Keratinocyte (primary cell): ENCODE measurements at regions not wholly inside any gene's neighbourhood (a gene's known extent, or its start where the extent isn't known, plus 50 kb on each side); places are given as distances from the start of the nearest gene placed in this dataset.

ENCODE experiments used
- DNase-seq: peaks from one replicate; pipeline ENCODE4 v3.0.0-alpha.2; 2011; ENCODE audit warnings: low read depth, missing footprints, low spot score
- FAIRE-seq: peaks from 2 replicates; lab custom pipeline; 2011; peaks lifted over from hg19 to GRCh38; lab: Jason Lieb, UNC
- H2AFZ ChIP-seq: 2 replicates; pipeline ENCODE4 v1.6.0; 2012; ENCODE audit warnings: low read length, control low read depth, inconsistent platforms; ENCODE audit not compliant: control insufficient read depth
- H3K27ac ChIP-seq: 2 replicates; pipeline ENCODE4 v1.5.1; 2011; ENCODE audit warnings: low read length; ENCODE audit not compliant: control insufficient read depth, insufficient read depth
- H3K27me3 ChIP-seq: 3 replicates; pipeline ENCODE4 v1.6.0; 2011; ENCODE audit warnings: low read length; ENCODE audit not compliant: control insufficient read depth, insufficient read depth; ENCODE audit errors: extremely low read depth
- H3K36me3 ChIP-seq, 2 experiments: 2 replicates in 1 of 2; 3 replicates in 1 of 2; pipeline ENCODE4 v1.5.1; 2011; ENCODE audit warnings: low read length in 2 of 2, mild to moderate bottlenecking in 1 of 2; ENCODE audit not compliant: control insufficient read depth in 2 of 2, insufficient read depth in 2 of 2; ENCODE audit errors: extremely low read depth in 1 of 2
- H3K4me1 ChIP-seq: 3 replicates; pipeline ENCODE4 v1.5.1; 2011; ENCODE audit warnings: low read length; ENCODE audit not compliant: control insufficient read depth, insufficient read depth; ENCODE audit errors: extremely low read depth
- H3K4me2 ChIP-seq: 3 replicates; pipeline ENCODE4 v1.6.0; 2011; ENCODE audit warnings: low read depth, low read length; ENCODE audit not compliant: control insufficient read depth, insufficient read depth; ENCODE audit errors: extremely low read depth
- H3K4me3 ChIP-seq, 3 experiments: fragments of 200-600 bp in 1 of 3; sonication (generic) in 1 of 3; 2 replicates in 2 of 3; 3 replicates in 1 of 3; pipeline ENCODE4 v1.5.1; 2011 to 2016; ENCODE audit warnings: low read length in 3 of 3, mild to moderate bottlenecking in 3 of 3, control low read depth in 2 of 3, inconsistent platforms in 1 of 3, low read depth in 1 of 3, mixed read lengths in 1 of 3, mixed run types in 1 of 3, moderate library complexity in 1 of 3; ENCODE audit not compliant: control insufficient read depth in 2 of 3, insufficient read depth in 2 of 3; ENCODE audit errors: extremely low read depth in 1 of 3
- H3K79me2 ChIP-seq: 2 replicates; pipeline ENCODE4 v1.6.0; 2012; ENCODE audit warnings: low read length; ENCODE audit not compliant: control insufficient read depth, insufficient read depth
- H3K9ac ChIP-seq: 3 replicates; pipeline ENCODE4 v1.6.0; 2011; ENCODE audit warnings: low read length; ENCODE audit not compliant: control insufficient read depth, insufficient read depth; ENCODE audit errors: extremely low read depth
- H3K9me1 ChIP-seq: 3 replicates; pipeline ENCODE4 v1.6.0; 2011; ENCODE audit warnings: low read length; ENCODE audit not compliant: control insufficient read depth, insufficient read depth; ENCODE audit errors: extremely low read depth
- H3K9me3 ChIP-seq: 2 replicates; pipeline ENCODE4 v1.5.1; 2012; ENCODE audit warnings: low read depth, low read length; ENCODE audit not compliant: control insufficient read depth
- H4K20me1 ChIP-seq: 3 replicates; pipeline ENCODE4 v1.6.0; 2011; ENCODE audit warnings: low read length; ENCODE audit not compliant: control insufficient read depth, insufficient read depth; ENCODE audit errors: extremely low read depth
- EZH2 ChIP-seq: IDR thresholded peaks from one replicate; pipeline ENCODE4 v1.6.1; 2012; ENCODE audit warnings: inconsistent platforms, mild to moderate bottlenecking, low read length, moderate library complexity
- dilution Hi-C: fragments of 300-500 bp; cut with MboI; formaldehyde crosslinking; loops from one replicate; pipeline ENCODE4 v1.7.0; 2020; ENCODE audit warnings: low sequenced_read_pairs; ENCODE audit not compliant: extremely low pct_ligation_motif_present
- TF ChIP-seq, protein P1 (sequence below), 3 experiments: IDR thresholded peaks in 1 of 3; conservative IDR thresholded peaks in 1 of 3; optimal IDR thresholded peaks in 1 of 3; 2 replicates in 2 of 3; 3 replicates in 1 of 3; pipeline versions ENCODE3 to v1.5.1; 2011; ENCODE audit warnings: low read length in 3 of 3, mild to moderate bottlenecking in 3 of 3, moderate library complexity in 2 of 3, control low read depth in 1 of 3, inconsistent platforms in 1 of 3; ENCODE audit not compliant: insufficient read depth in 2 of 3; ENCODE audit errors: extremely low read depth in 1 of 3

DNA sequence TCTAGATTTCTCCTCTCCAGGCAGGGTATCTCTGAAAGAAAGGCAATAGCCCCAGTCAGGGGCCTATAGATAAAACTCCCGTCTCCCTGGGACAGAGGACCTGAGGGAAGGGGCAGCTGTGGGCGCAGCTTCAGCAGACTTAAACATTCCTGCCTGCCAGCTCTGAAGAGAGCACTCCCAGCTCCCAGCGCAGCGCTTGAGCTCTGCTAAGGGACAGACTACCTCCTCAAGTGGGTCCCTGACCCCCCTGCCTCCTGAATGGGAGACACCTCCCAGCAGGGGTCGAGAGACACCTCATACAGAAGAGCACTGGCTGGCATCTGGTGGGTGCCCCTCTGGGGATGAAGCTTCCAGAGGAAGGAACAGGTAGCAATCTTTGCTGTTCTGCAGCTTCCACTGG lies 556.9 kb downstream of the EPM2A start:
- Histone ChIP-seq H3K4me1 (no peaks in the 10 kb centered on the region), H3K4me2 (no peak overlapping the region), H3K36me3 (no peaks in the 10 kb centered on the region), H3K27ac (no peak overlapping the region), H3K4me3 (no peak overlapping the region), H3K79me2 (no peaks in the 10 kb centered on the region), H4K20me1 (no peaks in the 10 kb centered on the region), H3K9me3 (no peaks in the 10 kb centered on the region), H3K9me1 (no peaks in the 10 kb centered on the region), H2AFZ (no peak overlapping the region), H3K9ac (no peak overlapping the region), H3K27me3 (no peaks in the 10 kb centered on the region)
- DNase-seq (no peak), FAIRE-seq (no peak)
- no peak for TF ChIP-seq EZH2
- dilution Hi-C loops: no loop called here

DNA sequence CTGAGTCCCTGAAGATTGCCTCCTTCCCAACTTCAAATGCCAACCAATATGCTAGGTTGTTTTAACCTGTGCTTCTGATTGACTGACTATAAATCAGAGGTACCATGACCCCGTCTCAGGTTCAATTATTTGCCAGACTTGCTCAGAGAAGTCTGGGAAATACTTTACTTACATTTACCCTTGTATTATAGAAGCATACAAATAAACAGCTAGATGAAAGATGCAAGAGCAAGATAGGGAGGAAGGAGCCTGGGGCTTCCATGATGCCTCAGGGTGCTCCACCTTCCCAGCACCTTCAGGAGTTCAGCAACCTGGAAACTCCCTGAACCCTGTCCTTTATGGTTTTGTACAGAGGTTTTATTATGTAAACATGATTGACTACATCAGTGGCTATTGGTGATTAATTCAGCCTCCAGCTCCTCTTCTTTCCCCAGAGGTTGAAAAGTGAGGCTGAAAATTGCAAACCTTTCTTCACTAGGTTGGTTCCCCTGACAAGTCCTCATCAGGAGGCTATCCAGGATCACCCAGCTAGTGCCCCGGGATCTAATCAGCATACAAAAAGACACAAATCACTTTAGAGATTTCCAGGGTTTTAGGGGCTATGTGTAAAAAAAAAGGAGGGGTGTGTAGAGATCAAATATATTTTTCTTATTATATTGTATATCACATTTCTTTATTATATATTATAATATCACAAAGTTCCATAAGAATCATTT lies 547.7 kb downstream of the EPM2A start:
- H4K20me1 ChIP-seq: no peaks in the 10 kb centered on the region
- no peaks in the 10 kb centered on the region for H3K79me2 ChIP-seq
- no peak overlapping the region for H3K27ac ChIP-seq
- no peaks in the 10 kb centered on the region for H3K36me3 ChIP-seq
- no peak for FAIRE-seq
- TF ChIP-seq EZH2: no peak
- TF ChIP-seq, protein P1, sequence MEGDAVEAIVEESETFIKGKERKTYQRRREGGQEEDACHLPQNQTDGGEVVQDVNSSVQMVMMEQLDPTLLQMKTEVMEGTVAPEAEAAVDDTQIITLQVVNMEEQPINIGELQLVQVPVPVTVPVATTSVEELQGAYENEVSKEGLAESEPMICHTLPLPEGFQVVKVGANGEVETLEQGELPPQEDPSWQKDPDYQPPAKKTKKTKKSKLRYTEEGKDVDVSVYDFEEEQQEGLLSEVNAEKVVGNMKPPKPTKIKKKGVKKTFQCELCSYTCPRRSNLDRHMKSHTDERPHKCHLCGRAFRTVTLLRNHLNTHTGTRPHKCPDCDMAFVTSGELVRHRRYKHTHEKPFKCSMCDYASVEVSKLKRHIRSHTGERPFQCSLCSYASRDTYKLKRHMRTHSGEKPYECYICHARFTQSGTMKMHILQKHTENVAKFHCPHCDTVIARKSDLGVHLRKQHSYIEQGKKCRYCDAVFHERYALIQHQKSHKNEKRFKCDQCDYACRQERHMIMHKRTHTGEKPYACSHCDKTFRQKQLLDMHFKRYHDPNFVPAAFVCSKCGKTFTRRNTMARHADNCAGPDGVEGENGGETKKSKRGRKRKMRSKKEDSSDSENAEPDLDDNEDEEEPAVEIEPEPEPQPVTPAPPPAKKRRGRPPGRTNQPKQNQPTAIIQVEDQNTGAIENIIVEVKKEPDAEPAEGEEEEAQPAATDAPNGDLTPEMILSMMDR (optimal IDR thresholded peaks at IDR 0.05 in 1 of 3, IDR thresholded peaks at IDR 0.05 in 1 of 3, conservative IDR thresholded peaks at IDR 0.05 in 1 of 3; ENCODE audit: extremely low read depth in 1 of 3, insufficient read depth in 2 of 3, low read length in 3 of 3): no peak
- no peaks in the 10 kb centered on the region for H3K9me3 ChIP-seq
- no peaks in the 10 kb centered on the region for H3K27me3 ChIP-seq
- no peak for DNase-seq
- no peak overlapping the region for H3K9ac ChIP-seq
- no peak overlapping the region for H3K4me3 ChIP-seq
- no peak overlapping the region for H2AFZ ChIP-seq
- H3K9me1 ChIP-seq: no peaks in the 10 kb centered on the region
- dilution Hi-C loops: no loop called here
- H3K4me2 ChIP-seq: no peak overlapping the region
- H3K4me1 ChIP-seq: no peaks in the 10 kb centered on the region

DNA sequence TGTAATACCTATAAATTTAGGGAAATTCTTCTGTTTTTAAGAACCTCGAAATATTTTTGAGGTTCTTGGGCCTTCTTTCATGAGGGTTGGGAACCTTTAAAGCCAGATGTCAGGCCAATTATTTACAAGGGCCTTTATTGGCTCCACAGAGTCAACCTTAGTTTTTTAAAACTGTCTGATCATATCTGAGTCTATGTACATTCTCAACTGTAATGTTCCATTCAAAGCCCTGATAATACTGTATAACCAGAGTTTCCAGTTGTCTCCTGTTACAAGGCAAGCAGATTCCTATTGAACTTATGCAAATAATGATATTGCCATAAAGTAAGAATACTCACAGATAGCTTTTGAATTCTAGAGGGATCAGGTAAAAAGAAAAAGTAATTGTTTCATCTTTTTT lies 545.5 kb downstream of the EPM2A start:
- Histone ChIP-seq H3K27me3 (no peaks in the 10 kb centered on the region), H3K79me2 (no peaks in the 10 kb centered on the region), H3K4me3 (no peak overlapping the region), H4K20me1 (no peaks in the 10 kb centered on the region), H3K4me2 (no peak overlapping the region), H3K4me1 (no peaks in the 10 kb centered on the region), H3K36me3 (no peaks in the 10 kb centered on the region), H3K27ac (no peak overlapping the region), H3K9me3 (no peaks in the 10 kb centered on the region), H2AFZ (no peak overlapping the region), H3K9ac (no peak overlapping the region), H3K9me1 (no peaks in the 10 kb centered on the region)
- no peak for FAIRE-seq
- no peak for DNase-seq
- TF ChIP-seq, protein P1 (optimal IDR thresholded peaks at IDR 0.05 in 1 of 3, IDR thresholded peaks at IDR 0.05 in 1 of 3, conservative IDR thresholded peaks at IDR 0.05 in 1 of 3; ENCODE audit: extremely low read depth in 1 of 3, insufficient read depth in 2 of 3, low read length in 3 of 3): no peak
- no peak for TF ChIP-seq EZH2
- dilution Hi-C loops: no loop called here
